Gastroesophageal sphincter (tissue), 4 donors: ENCODE measurements at regions not wholly inside any gene's neighbourhood (a gene's known extent, or its start where the extent isn't known, plus 50 kb on each side); places are given as distances from the start of the nearest gene placed in this dataset.

Experiments
- ATAC-seq: fragments of 150-250 bp; one replicate; pipeline ENCODE4 v1.9.1; 2016; ENCODE audit warnings: mild to moderate bottlenecking, moderate library complexity
- H3K27ac ChIP-seq, 4 donors: fragments of 200-600 bp; sonication (generic) in 3 of 4; 1 replicate in 3 of 4; 2 replicates in 1 of 4; pipeline ENCODE4 v1.5.1; 2016 to 2019
- H3K27me3 ChIP-seq: fragments of 200-600 bp; sonication (generic); one replicate; pipeline ENCODE4 v1.5.1; 2019
- H3K36me3 ChIP-seq, 2 donors: fragments of 200-600 bp; sonication (generic); one replicate each; pipeline ENCODE4 v1.5.1; 2019; ENCODE audit warnings: control low read depth in 1 of 2
- H3K4me1 ChIP-seq, 3 donors: fragments of 200-600 bp; sonication (generic); 1 replicate in 2 of 3; 2 replicates in 1 of 3; pipeline ENCODE4 v1.5.1; 2016 to 2019; ENCODE audit warnings: control low read depth in 2 of 3
- H3K4me3 ChIP-seq, 2 donors: fragments of 200-600 bp; sonication (generic); one replicate each; pipeline ENCODE4 v1.5.1; 2019; ENCODE audit warnings: mild to moderate bottlenecking in 1 of 2, moderate library complexity in 1 of 2
- H3K9me3 ChIP-seq, 3 donors: fragments of 200-600 bp; sonication (generic); one replicate each; pipeline ENCODE4 v1.5.1; 2017 to 2019; ENCODE audit warnings: control low read depth in 2 of 3
- EP300 ChIP-seq: sonication (generic); formaldehyde crosslinking; IDR thresholded peaks from one replicate; pipeline ENCODE4 v1.6.1; 2017; ENCODE audit warnings: antibody characterized with exemption, mild to moderate bottlenecking
- POLR2A ChIP-seq, 2 donors: fragments of 450-650 bp; IDR thresholded peaks; one replicate each; pipeline ENCODE4 v1.6.1; 2017; ENCODE audit warnings: antibody characterized with exemption in 2 of 2, mild to moderate bottlenecking in 2 of 2, moderate library complexity in 1 of 2
- POLR2AphosphoS5 ChIP-seq: sonication (generic); formaldehyde crosslinking; IDR thresholded peaks from one replicate; pipeline ENCODE4 v1.6.1; 2017; ENCODE audit warnings: antibody characterized with exemption
- WGBS, 2 donors: methylation state at CpG; one replicate each; pipeline ENCODE4 v1.1.5; 2018; ENCODE audit warnings: low coverage in 1 of 2; 5-methylcytosine and 5-hydroxymethylcytosine counted together
- TF ChIP-seq, protein P1 (sequence below), 4 experiments: fragments of 200-600 bp in 2 of 4; fragments of 450-650 bp in 2 of 4; sonication (generic) in 1 of 4; IDR thresholded peaks; one replicate each; pipeline ENCODE4 v1.5.1; 2017 to 2019; ENCODE audit warnings: antibody characterized with exemption in 4 of 4, mild to moderate bottlenecking in 2 of 4, moderate library complexity in 2 of 4

DNA sequence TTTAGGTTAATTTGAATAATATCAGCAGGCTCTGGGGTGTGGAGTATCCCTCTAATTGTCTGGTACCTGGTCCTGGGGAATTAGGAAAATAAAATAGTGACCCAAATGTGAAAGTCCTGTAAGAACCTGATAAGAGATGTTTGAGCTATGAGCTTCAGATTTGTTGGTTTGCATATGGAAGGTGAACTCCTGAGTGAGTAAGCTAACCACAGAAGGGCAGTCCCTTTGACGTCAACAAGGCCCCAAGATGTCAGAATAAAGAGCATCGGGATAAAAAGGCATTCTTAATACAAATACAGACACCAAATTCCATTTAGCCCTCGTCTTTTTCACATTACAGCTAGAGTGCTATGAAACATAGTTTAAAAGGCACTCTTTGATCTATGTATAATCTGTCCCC lies 1366.3 kb upstream of the TMEFF2 start:
- Histone ChIP-seq H3K27me3 (no peaks in the 10 kb centered on the region), H3K27ac (no peak overlapping the region), H3K36me3 (no peaks in the 10 kb centered on the region), H3K9me3 (no peaks in the 10 kb centered on the region), H3K4me3 (no peak overlapping the region), H3K4me1 (no peaks in the 10 kb centered on the region)
- ATAC-seq = no peak
- TF ChIP-seq, protein P1, sequence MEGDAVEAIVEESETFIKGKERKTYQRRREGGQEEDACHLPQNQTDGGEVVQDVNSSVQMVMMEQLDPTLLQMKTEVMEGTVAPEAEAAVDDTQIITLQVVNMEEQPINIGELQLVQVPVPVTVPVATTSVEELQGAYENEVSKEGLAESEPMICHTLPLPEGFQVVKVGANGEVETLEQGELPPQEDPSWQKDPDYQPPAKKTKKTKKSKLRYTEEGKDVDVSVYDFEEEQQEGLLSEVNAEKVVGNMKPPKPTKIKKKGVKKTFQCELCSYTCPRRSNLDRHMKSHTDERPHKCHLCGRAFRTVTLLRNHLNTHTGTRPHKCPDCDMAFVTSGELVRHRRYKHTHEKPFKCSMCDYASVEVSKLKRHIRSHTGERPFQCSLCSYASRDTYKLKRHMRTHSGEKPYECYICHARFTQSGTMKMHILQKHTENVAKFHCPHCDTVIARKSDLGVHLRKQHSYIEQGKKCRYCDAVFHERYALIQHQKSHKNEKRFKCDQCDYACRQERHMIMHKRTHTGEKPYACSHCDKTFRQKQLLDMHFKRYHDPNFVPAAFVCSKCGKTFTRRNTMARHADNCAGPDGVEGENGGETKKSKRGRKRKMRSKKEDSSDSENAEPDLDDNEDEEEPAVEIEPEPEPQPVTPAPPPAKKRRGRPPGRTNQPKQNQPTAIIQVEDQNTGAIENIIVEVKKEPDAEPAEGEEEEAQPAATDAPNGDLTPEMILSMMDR (IDR thresholded peaks at IDR 0.05) = no peak
- TF ChIP-seq EP300 = no peak
- 42 to 47% methylated on average over 3 of the region's 3 CpGs for WGBS, 2 donors

DNA sequence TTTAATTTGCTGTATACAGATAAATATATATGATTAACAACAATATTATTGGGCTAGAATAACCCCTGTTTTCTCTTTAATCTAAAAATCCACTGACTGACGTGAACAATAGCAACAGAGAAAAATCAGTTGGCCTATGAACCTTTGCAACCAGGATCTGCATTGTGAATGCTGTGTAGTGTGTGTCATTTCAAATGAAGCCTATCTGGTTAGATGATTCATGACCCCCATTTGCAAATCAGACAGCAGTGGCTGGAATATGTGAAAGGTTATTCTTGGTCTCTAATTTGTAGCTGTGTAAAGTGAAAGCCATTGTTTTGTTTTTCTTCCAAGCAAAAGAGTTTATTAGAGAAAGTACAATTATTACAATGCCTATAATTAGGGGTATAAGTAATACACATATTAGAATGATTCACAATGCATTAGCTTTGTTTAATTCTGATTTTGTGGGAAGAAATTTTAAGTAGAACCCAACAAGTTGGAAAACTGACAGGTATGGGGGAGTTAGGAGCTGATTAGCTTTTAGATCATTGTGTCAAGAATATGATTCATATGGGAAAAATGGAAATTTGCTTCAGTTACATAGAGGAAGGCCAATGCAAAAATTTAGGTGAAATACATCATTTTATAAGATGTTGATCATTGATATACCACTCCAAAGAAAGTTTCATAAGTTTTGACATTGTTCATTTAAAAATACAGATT lies 1362.2 kb upstream of the TMEFF2 start:
- ATAC-seq = no peak
- no peak overlapping the region for H3K27ac ChIP-seq

DNA sequence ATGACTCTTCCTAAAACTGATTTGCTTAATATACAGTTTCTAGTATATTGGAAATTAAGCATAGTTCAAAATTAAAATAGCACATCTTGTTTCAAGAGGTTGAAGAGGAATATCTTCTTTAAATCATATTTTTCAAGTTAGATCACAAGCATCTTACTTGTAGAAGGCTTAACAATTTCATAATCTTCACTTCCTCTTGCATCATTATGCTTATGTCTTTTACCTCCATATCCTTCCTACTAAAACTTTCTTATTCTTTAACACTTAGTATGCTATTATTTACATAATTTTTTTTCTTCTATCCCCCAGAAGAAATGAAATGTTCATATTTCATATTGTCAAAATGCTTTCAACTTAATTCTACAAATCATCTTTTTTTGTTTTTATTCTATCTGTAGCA lies 1354.9 kb upstream of the TMEFF2 start:
- Histone ChIP-seq H3K27ac (no peak overlapping the region), H3K4me3 (no peak overlapping the region), H3K4me1 (no peaks in the 10 kb centered on the region), H3K9me3 (peaks cover 0 to 8% (median 0%) of the 10 kb centered on the region in 3 donors), H3K27me3 (no peaks in the 10 kb centered on the region), H3K36me3 (no peaks in the 10 kb centered on the region)
- ATAC-seq = no peak
- TF ChIP-seq POLR2AphosphoS5 = no peak
- no peak for TF ChIP-seq POLR2A (IDR thresholded peaks at IDR 0.05)
- no peak for TF ChIP-seq EP300
- TF ChIP-seq, protein P1 (IDR thresholded peaks at IDR 0.05) = no peak

More for the DNA sequence above, 1362.2 kb upstream of the TMEFF2 start:
- H3K27me3 ChIP-seq = no peaks in the 10 kb centered on the region
- TF ChIP-seq, protein P1 (IDR thresholded peaks at IDR 0.05) = no peak
- TF ChIP-seq EP300 (no peak), POLR2AphosphoS5 (no peak), POLR2A (IDR thresholded peaks at IDR 0.05) (no peak)
- no peaks in the 10 kb centered on the region for H3K36me3 ChIP-seq
- WGBS, 2 donors = 45 to 70% methylated on average over 1 of the region's 1 CpG
- no peak overlapping the region for H3K4me3 ChIP-seq
- no peaks in the 10 kb centered on the region for H3K4me1 ChIP-seq
- no peaks in the 10 kb centered on the region for H3K9me3 ChIP-seq

DNA sequence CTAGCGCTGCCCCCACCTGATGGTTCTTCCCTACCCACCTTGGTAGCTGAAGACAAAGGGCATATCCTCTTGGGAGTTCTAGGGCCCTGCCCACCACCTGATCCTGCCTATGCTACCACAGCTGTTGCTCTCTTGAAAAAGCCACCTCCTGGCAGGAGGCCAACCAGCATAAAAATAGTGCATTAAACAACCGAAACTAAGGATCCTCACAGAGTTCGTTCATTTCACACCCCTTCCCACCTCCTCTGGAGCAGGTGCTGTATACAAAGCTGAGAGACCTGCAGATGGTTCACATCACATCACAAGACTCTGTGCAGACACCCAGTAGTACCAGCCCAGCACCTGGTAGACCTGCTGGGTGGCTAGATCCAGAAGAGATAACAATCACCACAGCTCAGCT lies 1348.0 kb upstream of the TMEFF2 start:
- no peaks in the 10 kb centered on the region for H3K36me3 ChIP-seq
- 20 to 40% methylated on average over 1 of the region's 3 CpGs for WGBS, 2 donors
- ATAC-seq = no peak
- TF ChIP-seq POLR2AphosphoS5 (no peak), POLR2A (IDR thresholded peaks at IDR 0.05) (no peak), EP300 (no peak)
- TF ChIP-seq, protein P1 (IDR thresholded peaks at IDR 0.05) = no peak
- no peak overlapping the region for H3K4me3 ChIP-seq
- no peak overlapping the region for H3K27ac ChIP-seq
- no peaks in the 10 kb centered on the region for H3K4me1 ChIP-seq
- no peaks in the 10 kb centered on the region for H3K9me3 ChIP-seq
- no peaks in the 10 kb centered on the region for H3K27me3 ChIP-seq

DNA sequence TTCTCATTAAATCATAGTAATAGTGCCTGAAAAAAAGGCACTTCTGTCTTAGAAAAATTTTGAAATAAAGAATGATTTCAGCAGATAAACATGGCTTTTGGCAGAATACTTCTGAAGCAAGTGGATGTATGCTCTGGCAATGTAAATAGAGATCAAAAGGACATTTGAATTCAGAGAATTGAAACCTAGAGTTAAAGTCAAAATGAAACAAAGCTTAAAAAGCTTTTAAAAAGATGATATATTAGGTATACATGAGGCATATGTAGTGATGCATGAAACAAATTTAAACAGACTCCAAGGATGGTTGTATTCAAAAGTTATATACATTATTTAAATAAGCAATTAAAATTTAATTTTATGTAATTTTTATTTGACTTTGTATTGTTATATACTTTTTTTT lies 1344.5 kb upstream of the TMEFF2 start:
- ATAC-seq = no peak
- TF ChIP-seq EP300 (no peak), POLR2AphosphoS5 (no peak), POLR2A (IDR thresholded peaks at IDR 0.05) (no peak)
- TF ChIP-seq, protein P1 (IDR thresholded peaks at IDR 0.05) = no peak
- H3K4me3 ChIP-seq = no peak overlapping the region
- H3K4me1 ChIP-seq = no peaks in the 10 kb centered on the region
- no peaks in the 10 kb centered on the region for H3K36me3 ChIP-seq
- H3K27me3 ChIP-seq = no peaks in the 10 kb centered on the region
- no peak overlapping the region for H3K27ac ChIP-seq
- H3K9me3 ChIP-seq = no peaks in the 10 kb centered on the region
